NCI-H146 (cell line): ENCODE measurements at regions not wholly inside any gene's neighbourhood (a gene's known extent, or its start where the extent isn't known, plus 50 kb on each side); places are given as distances from the start of the nearest gene placed in this dataset.

Experiments
- DNase-seq: peaks from one replicate; lab custom pipeline; 2025; lab: John Stamatoyannopoulos, UW

DNA sequence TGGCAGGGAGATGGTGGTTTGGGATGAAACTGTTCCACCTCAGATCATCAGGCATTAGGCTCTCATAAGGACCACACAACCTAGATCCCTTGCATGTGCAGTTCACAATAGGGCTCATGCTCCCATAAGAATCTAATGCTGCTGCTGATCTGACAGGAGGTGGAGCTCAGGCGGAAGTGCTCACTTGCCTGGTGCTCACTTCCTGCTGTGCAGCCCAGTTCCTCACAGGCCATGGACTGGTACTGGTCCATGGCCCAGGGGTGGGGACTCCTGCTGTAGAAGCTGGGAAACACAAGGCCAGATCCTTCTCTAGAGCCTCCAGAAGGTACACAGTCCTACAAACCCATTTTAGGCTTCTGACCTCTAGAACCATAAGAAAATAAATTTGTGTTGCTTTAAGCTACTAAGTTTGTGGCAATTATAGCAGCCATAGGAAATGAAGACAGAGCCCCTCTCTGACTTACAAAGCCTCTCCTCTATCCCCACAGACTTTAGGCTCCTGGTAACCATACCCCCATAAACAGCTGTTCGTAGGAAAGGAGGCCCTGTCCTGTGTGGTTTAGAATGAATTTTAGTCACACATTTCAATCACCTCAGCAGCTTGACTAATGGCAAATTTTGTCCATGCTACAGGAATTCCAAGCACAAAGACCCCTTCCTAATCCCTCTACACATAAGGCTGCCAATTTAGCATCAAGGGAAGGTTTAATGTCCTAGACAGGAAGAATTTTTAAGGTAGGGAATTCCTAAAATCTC, 206.1 kb upstream of the PHYHIPL start:
- no peak for DNase-seq

DNA sequence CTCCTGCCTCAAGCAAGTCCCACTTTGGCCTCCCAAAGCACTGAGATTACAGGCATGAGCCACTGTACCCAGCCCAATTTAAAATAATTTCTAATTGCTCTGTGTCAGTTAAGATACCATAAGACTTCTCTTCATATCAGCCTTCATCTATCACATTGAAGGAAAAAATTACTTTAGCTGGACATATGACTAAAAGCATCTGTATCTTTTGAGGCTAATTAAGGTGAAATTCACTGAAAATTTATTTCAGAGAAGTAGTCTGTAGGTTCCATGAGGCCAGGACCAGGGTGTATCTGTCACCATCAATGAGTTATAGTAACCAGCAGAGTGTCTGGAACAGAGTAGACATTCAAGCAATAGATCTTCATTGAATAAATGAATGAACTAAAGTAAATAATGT, 205.2 kb upstream of the PHYHIPL start:
- DNase-seq = no peak

DNA sequence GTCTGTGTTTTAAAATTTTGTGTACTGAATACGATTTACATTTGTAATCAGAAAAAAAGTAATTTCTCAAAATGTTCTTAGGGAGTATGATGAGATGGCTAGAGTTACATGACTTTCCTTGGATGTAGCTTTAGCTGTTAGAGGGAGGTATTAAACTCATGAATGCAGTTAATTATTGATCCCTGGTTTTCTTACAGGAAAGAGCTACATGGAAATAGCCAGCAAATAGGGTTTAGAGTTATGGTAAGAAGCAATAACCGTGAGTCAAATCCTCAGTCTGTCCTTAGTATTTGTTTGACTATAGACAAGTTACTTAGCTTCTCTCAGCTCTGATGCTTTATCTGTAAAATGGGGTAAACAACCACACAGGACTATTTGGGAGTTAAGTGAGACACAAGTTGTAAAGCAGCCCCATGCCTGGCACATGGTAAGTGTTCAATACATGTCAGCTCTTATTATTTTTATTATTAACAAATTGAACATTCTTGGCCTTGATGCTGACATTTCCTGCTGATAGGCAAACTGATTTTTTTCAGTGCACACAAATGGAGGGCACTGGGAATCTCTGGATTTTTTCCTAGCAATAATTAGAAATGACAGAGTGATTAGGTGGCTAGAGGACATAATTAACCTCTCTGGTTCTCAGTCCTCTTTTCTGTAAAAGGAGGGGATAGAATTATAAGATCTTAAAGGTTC, 204.5 kb upstream of the PHYHIPL start:
- DNase-seq = no peak

- no peak for DNase-seq
These were observed 203.7 kb upstream of the PHYHIPL start for GRCh38 chr10:58972576-58973234.

GRCh38 chr10:58973235-58973595, 203.2 kb upstream of the PHYHIPL start:
- DNase-seq = no peak

DNA sequence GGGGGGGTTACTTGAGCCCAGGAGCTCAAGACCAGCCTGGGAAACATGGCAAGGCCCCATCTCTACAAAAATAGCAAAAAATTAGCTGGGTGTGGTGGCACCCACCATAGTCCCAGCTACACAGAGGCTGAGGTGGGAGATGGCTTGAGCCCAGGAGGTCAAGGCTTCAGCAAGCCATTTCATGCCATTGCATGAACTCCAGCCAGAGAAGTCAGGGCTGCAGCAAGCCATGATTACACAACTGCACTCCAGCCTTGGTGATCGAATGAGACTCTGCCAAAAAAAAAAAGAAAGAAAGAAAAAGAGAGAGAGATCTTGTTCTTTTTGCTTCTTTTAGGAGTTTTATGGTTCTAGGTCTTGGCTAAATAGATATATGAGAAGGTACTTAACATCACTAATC, 200.2 kb upstream of the PHYHIPL start:
- DNase-seq = no peak

- no peak for DNase-seq
These were observed 196.7 kb upstream of the PHYHIPL start for GRCh38 chr10:58979711-58980110.

GRCh38 chr10:58980826-58981415, 195.5 kb upstream of the PHYHIPL start:
- DNase-seq = no peak

GRCh38 chr10:58981846-58982245, 194.6 kb upstream of the PHYHIPL start:
- DNase-seq = no peak

- no peak for DNase-seq
These were observed 193.8 kb upstream of the PHYHIPL start for GRCh38 chr10:58982470-58983239.

GRCh38 chr10:58985216-58985615, 191.2 kb upstream of the PHYHIPL start:
- no peak for DNase-seq

GRCh38 chr10:58989486-58990039, 186.9 kb upstream of the PHYHIPL start:
- no peak for DNase-seq

GRCh38 chr10:58990693-58991092, 185.8 kb upstream of the PHYHIPL start:
- no peak for DNase-seq

DNA sequence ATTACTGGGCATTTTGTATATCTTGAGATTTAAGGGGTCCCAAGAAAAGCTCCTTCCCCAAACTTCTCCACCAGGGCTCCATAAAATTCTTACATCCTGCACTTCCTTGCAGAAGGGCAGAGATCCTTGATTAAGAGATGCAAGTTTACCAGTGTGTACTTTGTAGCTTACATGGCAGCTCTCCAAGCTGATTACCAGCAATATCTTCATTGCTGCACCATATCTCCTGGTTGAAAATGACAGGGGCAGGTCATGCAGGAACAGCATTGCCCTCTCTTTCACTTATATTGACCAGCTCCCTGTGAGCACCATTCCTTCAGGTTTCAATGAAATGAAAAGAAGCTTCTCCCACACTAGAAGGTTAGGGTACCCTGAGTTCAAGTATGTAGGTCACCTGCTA, 184.6 kb upstream of the PHYHIPL start:
- DNase-seq = no peak

DNA sequence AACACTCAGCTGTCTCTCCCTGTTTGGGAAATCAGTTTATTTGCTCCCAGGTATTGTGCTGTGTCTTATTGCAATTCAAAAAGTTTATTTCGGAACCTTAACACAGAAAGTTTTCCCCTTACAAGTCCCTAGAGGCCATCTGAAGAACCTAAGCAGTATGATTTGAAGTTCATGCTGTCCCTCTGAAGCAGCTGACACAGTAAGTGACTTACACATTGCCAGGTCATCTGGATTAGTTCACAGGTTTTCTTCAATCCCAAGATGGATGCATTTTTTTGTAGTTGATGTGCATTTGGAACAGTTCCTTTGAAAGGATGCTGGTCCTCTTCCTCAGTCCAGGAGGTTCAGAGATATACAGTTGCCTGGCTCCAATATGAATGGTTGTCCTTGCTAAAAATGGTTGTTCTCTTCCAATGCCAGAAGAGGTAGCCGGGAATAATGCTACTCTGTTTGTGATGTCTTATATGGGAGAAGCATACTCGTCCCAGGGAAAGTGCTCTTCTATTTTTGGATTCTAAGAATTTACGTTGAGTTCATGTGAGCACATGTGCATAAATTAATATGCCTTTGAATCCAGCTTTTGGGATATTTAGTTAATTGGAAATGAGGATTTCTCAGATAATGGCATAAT, 183.5 kb upstream of the PHYHIPL start:
- no peak for DNase-seq

- DNase-seq = no peak
These were observed 182.8 kb upstream of the PHYHIPL start for GRCh38 chr10:58993480-58994221.

- DNase-seq = no peak
These were observed 182.0 kb upstream of the PHYHIPL start for GRCh38 chr10:58994226-58995057.

DNA sequence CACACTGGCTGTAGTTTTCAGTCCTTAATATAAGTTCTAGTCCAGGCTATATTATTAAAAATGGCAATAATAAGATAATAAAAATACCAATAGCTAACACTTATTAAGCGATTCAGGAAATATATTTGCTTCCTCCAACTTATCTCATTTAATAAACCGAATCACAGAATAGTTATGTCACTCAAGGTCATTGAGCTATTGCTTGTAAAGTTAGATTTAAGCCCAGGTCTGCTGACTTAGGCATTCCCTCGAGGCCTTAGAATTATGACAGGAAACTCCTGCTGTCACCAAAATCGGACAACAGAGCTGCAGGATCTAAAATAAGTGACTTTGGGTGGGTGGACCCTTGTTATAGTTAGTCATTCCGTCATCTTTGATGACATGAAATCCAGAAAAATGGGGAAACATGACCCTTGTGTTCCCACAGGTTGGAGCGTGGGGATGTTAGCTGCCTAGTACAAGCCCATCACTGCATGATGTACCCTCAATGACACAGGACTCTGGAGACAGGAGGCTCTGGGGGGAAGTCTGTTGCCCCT, 181.3 kb upstream of the PHYHIPL start:
- no peak for DNase-seq

DNA sequence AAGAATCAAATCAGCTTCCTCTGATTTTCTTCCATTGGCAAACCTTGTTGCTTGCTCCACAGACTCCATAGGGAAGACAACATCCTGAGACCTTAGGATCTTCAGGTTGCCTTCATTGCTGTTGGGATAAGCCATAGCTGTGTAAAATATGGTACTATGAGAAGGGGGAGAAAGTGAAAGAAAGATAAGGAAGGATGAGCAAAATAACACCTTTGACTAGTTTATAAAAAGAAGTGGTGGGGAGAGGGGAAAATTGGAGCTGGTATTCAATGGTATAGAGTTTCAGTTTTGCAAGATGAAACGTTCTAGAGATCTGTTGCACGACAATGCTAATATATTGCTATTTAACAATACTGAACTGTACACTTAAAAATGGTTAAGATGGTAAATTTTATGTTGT, 180.4 kb upstream of the PHYHIPL start:
- DNase-seq = no peak
